HCT116 (cell line): ENCODE measurements at regions not wholly inside any gene's neighbourhood (a gene's known extent, or its start where the extent isn't known, plus 50 kb on each side); places are given as distances from the start of the nearest gene placed in this dataset.
A peak's percentile ranks its signal among the peaks of the same experiment; 100 is the strongest.

Source experiments
- ATAC-seq: fragments of 200-7000 bp; cut with Tn5 transposase; 2 replicates; pipeline ENCODE4 v1.9.1; 2020; ENCODE audit warnings: mild to moderate bottlenecking, moderate library complexity
- BruUV-seq: library from RNA; stranded (reverse); fragments of 400-500 nt; replicated peaks from 2 replicates; lab custom pipeline; 2021; lab: Mats Ljungman, UMichigan
- CTCF ChIA-PET: fragments of 300-600 bp; sonication (Branson Sonifier 250); formaldehyde crosslinking; loops from one replicate; lab custom pipeline; 2021; ENCODE audit warnings: antibody characterized with exemption; lab: Charles Lee
- POLR2A ChIA-PET: fragments of 300-600, 350-600 bp; sonication (Branson Sonifier 250); formaldehyde crosslinking; loops from one replicate; lab custom pipeline; 2021; ENCODE audit warnings: antibody characterized with exemption; lab: Charles Lee
- RAD21 ChIA-PET, 2 experiments: fragments of 300-600 bp; sonication (Branson Sonifier 250); formaldehyde crosslinking; loops; one replicate each; lab custom pipeline; 2023; ENCODE audit warnings: low total read pairs in 2 of 2; ENCODE audit not compliant: uncharacterized antibody in 2 of 2, unreplicated experiment in 2 of 2, low non-redundant PET in 1 of 2; lab: Charles Lee
- DNase-seq: peaks from one replicate; pipeline ENCODE4 v3.0.0-alpha.2; 2010; ENCODE audit warnings: low read depth, low spot score
- H2AFZ ChIP-seq: fragments of 200-600 bp; shearing (Covaris generic), sonication (generic); 2 replicates; pipeline ENCODE4 v1.6.1; 2017; ENCODE audit warnings: low read depth, mixed run types, mixed read lengths, antibody characterized with exemption, low read length; ENCODE audit not compliant: poor library complexity, severe bottlenecking
- H3K27ac ChIP-seq: 2 replicates; pipeline ENCODE4 v1.5.1; 2012; ENCODE audit warnings: low read depth, low read length
- H3K27me3 ChIP-seq: fragments of 200-600 bp; sonication (generic); 2 replicates; pipeline ENCODE4 v1.6.1; 2016; ENCODE audit warnings: mixed run types, low read length, mixed read lengths; ENCODE audit not compliant: insufficient read depth
- H3K36me3 ChIP-seq, 2 experiments: fragments of 200-500 bp in 1 of 2; fragments of 200-600 bp in 1 of 2; sonication (Bioruptor generic) in 1 of 2; sonication (generic) in 1 of 2; 2 replicates each; pipeline versions ENCODE4 v1.5.1 to v1.6.1; 2014 to 2016; ENCODE audit warnings: low read length in 2 of 2, inconsistent platforms in 1 of 2, mixed read lengths in 1 of 2, mixed run types in 1 of 2; ENCODE audit not compliant: insufficient read depth in 2 of 2, control insufficient read depth in 1 of 2
- H3K4me1 ChIP-seq, 2 experiments: fragments of 200-600 bp in 1 of 2; sonication (generic) in 1 of 2; 2 replicates each; pipeline versions ENCODE4 v1.5.1 to v1.6.1; 2012 to 2017; ENCODE audit warnings: low read length in 2 of 2, inconsistent platforms in 1 of 2, mild to moderate bottlenecking in 1 of 2, mixed read lengths in 1 of 2, mixed run types in 1 of 2, moderate library complexity in 1 of 2; ENCODE audit not compliant: insufficient read depth in 2 of 2, control insufficient read depth in 1 of 2
- H3K4me2 ChIP-seq: fragments of 200-600 bp; sonication (generic); 2 replicates; pipeline ENCODE4 v1.6.1; 2017; ENCODE audit warnings: mixed run types, low read length, mixed read lengths
- H3K4me3 ChIP-seq, 2 experiments: fragments of 200-600 bp in 1 of 2; sonication (generic) in 1 of 2; replicated peaks in 1 of 2; 2 replicates each; pipeline ENCODE4 v1.5.1; 2011 to 2016; ENCODE audit warnings: low read length in 2 of 2, control low read depth in 1 of 2, low read depth in 1 of 2, mild to moderate bottlenecking in 1 of 2, mixed read lengths in 1 of 2, mixed run types in 1 of 2
- H3K79me2 ChIP-seq: fragments of 200-600 bp; sonication (generic); 2 replicates; pipeline ENCODE4 v1.6.1; 2017; ENCODE audit warnings: mild to moderate bottlenecking, mixed run types, low read length, moderate library complexity, mixed read lengths; ENCODE audit not compliant: insufficient read depth
- H3K9ac ChIP-seq: fragments of 200-600 bp; sonication (generic); 2 replicates; pipeline ENCODE4 v1.6.1; 2016; ENCODE audit warnings: low read length, mixed read lengths
- H3K9me2 ChIP-seq: fragments of 200-600 bp; sonication (generic), shearing (Covaris generic); 2 replicates; pipeline ENCODE4 v1.6.1; 2017; ENCODE audit warnings: mixed run types, mild to moderate bottlenecking, moderate library complexity; ENCODE audit not compliant: insufficient read depth
- H3K9me3 ChIP-seq, 2 experiments: fragments of 200-500 bp in 1 of 2; fragments of 200-600 bp in 1 of 2; sonication (Bioruptor generic) in 1 of 2; sonication (generic) in 1 of 2; 2 replicates each; pipeline ENCODE4 v1.6.1; 2014 to 2017; ENCODE audit warnings: low read length in 2 of 2, mixed read lengths in 2 of 2, inconsistent platforms in 1 of 2, low read depth in 1 of 2, mild to moderate bottlenecking in 1 of 2, mixed run types in 1 of 2, moderate library complexity in 1 of 2; ENCODE audit not compliant: control insufficient read depth in 1 of 2, insufficient read depth in 1 of 2
- H4K20me1 ChIP-seq: fragments of 200-600 bp; sonication (generic), shearing (Covaris generic); 2 replicates; pipeline ENCODE4 v1.6.1; 2017; ENCODE audit warnings: mixed run types, mild to moderate bottlenecking, moderate library complexity; ENCODE audit not compliant: insufficient read depth
- ATF3 ChIP-seq: IDR thresholded peaks from 2 replicates; pipeline ENCODE4 v1.6.1; 2012
- CBX3 ChIP-seq: IDR thresholded peaks from 2 replicates; pipeline ENCODE4 v1.6.1; 2012; ENCODE audit warnings: low read depth
- CEBPB ChIP-seq: IDR thresholded peaks from 2 replicates; pipeline ENCODE4 v1.6.1; 2012; ENCODE audit warnings: low read depth
- EZH2 ChIP-seq: fragments of 200-600 bp; sonication (generic); IDR thresholded peaks from 2 replicates; pipeline ENCODE4 v1.6.1; 2017; ENCODE audit warnings: antibody characterized with exemption, mixed run types
- EZH2phosphoT487 ChIP-seq: fragments of 200-600 bp; IDR thresholded peaks from 2 replicates; pipeline ENCODE4 v1.6.1; 2018; ENCODE audit warnings: antibody characterized with exemption, borderline replicate concordance
- POLR2AphosphoS5 ChIP-seq: IDR thresholded peaks from 2 replicates; pipeline ENCODE4 v1.6.1; 2011; ENCODE audit warnings: mild to moderate bottlenecking, low read depth, low read length, moderate library complexity
- REST ChIP-seq: IDR thresholded peaks from 2 replicates; pipeline ENCODE4 v1.6.1; 2012; ENCODE audit warnings: low read depth
- SP1 ChIP-seq: IDR thresholded peaks from 2 replicates; pipeline ENCODE4 v1.6.1; 2012; ENCODE audit warnings: low read depth
- SRF ChIP-seq: IDR thresholded peaks from 2 replicates; pipeline ENCODE4 v1.6.1; 2012; ENCODE audit warnings: low read depth
- ZBTB33 ChIP-seq: IDR thresholded peaks from 2 replicates; pipeline ENCODE4 v1.6.1; 2011; ENCODE audit warnings: mild to moderate bottlenecking, low read length, moderate library complexity; ENCODE audit not compliant: insufficient replicate concordance; ENCODE audit errors: extremely low read depth
- intact Hi-C: fragments of 100-400 bp; cut with micrococcal nuclease; formaldehyde crosslinking; loops from 2 replicates; pipeline ENCODE4 v1.10.0; 2022

- intact Hi-C loops = no loop called here
- H3K36me3 ChIP-seq = no peaks in the 10 kb centered on the region
- ChIA-PET CTCF (no interaction called here), POLR2A (no interaction called here), RAD21 (no interaction called here)
- peaks cover 0 to 10% of the 10 kb centered on the region in 2 experiments; a peak in 1 of 4 replicates for H3K4me1 ChIP-seq
- H3K79me2 ChIP-seq = no peaks in the 10 kb centered on the region
- H3K9me3 ChIP-seq = no peaks in the 10 kb centered on the region
- BruUV-seq = no TSS peak
- H3K27me3 ChIP-seq = no peaks in the 10 kb centered on the region
- no peaks in the 10 kb centered on the region for H3K9me2 ChIP-seq
- no peak overlapping the region for H3K4me3 ChIP-seq
- no peak overlapping the region for H3K9ac ChIP-seq
- peak overlapping the region; percentile 2 for H2AFZ ChIP-seq
- no peak overlapping the region for H3K27ac ChIP-seq
- no peak for DNase-seq
- H3K4me2 ChIP-seq = peak overlapping the region; percentile 8; the same call in 1 of the 2 replicates
- H4K20me1 ChIP-seq = no peaks in the 10 kb centered on the region
- no peak for ATAC-seq
- TF ChIP-seq EZH2phosphoT487 (no peak), SP1 (no peak), CEBPB (no peak), REST (no peak), EZH2 (no peak), ATF3 (no peak), CBX3 (no peak), POLR2AphosphoS5 (no peak), SRF (no peak), ZBTB33 (no peak)
Observed at GRCh38 chr10:4498711-4499251, 327.2 kb upstream of the AKR1E2 start.
